ENCODE measurements at regions not wholly inside any gene's neighbourhood (a gene's known extent, or its start where the extent isn't known, plus 50 kb on each side); places are given as distances from the start of the nearest gene placed in this dataset.
"Not testable (repeated sequence)": the region's sequence is repeated elsewhere in the genome, so short reads cannot be mapped to it uniquely, and the experiment has no call there.

GRCh38 chr6:144918073-144918472 is 632.9 kb downstream of the UTRN start:
- Histone ChIP-seq H3K4me3 (ENCODE audit: low read depth, low read length) (no peak overlapping the region), H3K36me3 (ENCODE audit: insufficient read depth) (no peaks in the 10 kb centered on the region), H3K27ac (ENCODE audit: low read depth) (no peak overlapping the region), H3K4me1 (ENCODE audit: insufficient read depth) (no peaks in the 10 kb centered on the region)
- no peak for DNase-seq (ENCODE audit: extremely low spot score)
- 90% methylated on average over 4 of the region's 4 CpGs for WGBS

- 78% methylated on average over 2 of the region's 2 CpGs for WGBS
- no peak for DNase-seq (ENCODE audit: extremely low spot score)
- Histone ChIP-seq H3K4me1 (ENCODE audit: insufficient read depth) (no peaks in the 10 kb centered on the region), H3K4me3 (ENCODE audit: low read depth, low read length) (no peak overlapping the region), H3K36me3 (ENCODE audit: insufficient read depth) (no peaks in the 10 kb centered on the region), H3K27ac (ENCODE audit: low read depth) (no peak overlapping the region)
These were observed 634.4 kb downstream of the UTRN start for GRCh38 chr6:144919560-144919959.

GRCh38 chr6:144920391-144920961 is 635.3 kb downstream of the UTRN start:
- 90% methylated on average over 4 of the region's 4 CpGs for WGBS

GRCh38 chr6:144921206-144921975 is 636.3 kb downstream of the UTRN start:
- H3K36me3 ChIP-seq (ENCODE audit: insufficient read depth), result no peaks in the 10 kb centered on the region
- no peak overlapping the region for H3K27ac ChIP-seq (ENCODE audit: low read depth)
- 81% methylated on average over 6 of the region's 6 CpGs for WGBS
- no peak overlapping the region for H3K4me3 ChIP-seq (ENCODE audit: low read depth, low read length)
- no peaks in the 10 kb centered on the region for H3K4me1 ChIP-seq (ENCODE audit: insufficient read depth)
- DNase-seq (ENCODE audit: extremely low spot score), result no peak

More at GRCh38 chr6:144920391-144920961, 635.3 kb downstream of the UTRN start:
- Histone ChIP-seq H3K27ac (ENCODE audit: low read depth) (no peak overlapping the region), H3K36me3 (ENCODE audit: insufficient read depth) (no peaks in the 10 kb centered on the region), H3K4me1 (ENCODE audit: insufficient read depth) (no peaks in the 10 kb centered on the region), H3K4me3 (ENCODE audit: low read depth, low read length) (no peak overlapping the region)
- DNase-seq (ENCODE audit: extremely low spot score), result no peak

- DNase-seq (ENCODE audit: extremely low spot score), result no peak
- Histone ChIP-seq H3K36me3 (ENCODE audit: insufficient read depth) (no peaks in the 10 kb centered on the region), H3K4me1 (ENCODE audit: insufficient read depth) (no peaks in the 10 kb centered on the region), H3K27ac (ENCODE audit: low read depth) (no peak overlapping the region), H3K4me3 (ENCODE audit: low read depth, low read length) (no peak overlapping the region)
- 39% methylated on average over 3 of the region's 3 CpGs for WGBS
These were observed 637.1 kb downstream of the UTRN start for GRCh38 chr6:144922120-144922722.

- WGBS, result 78% methylated on average over 4 of the region's 5 CpGs
- H3K4me3 ChIP-seq (ENCODE audit: low read depth, low read length); H3K27ac ChIP-seq (ENCODE audit: low read depth); H3K36me3 ChIP-seq (ENCODE audit: insufficient read depth); DNase-seq (ENCODE audit: extremely low spot score); H3K4me1 ChIP-seq (ENCODE audit: insufficient read depth): not testable (repeated sequence)
These were observed 637.8 kb downstream of the UTRN start for GRCh38 chr6:144922771-144923490.

GRCh38 chr6:144923491-144923787 is 638.3 kb downstream of the UTRN start:
- not testable (repeated sequence) for H3K36me3 ChIP-seq (ENCODE audit: insufficient read depth); H3K4me1 ChIP-seq (ENCODE audit: insufficient read depth); H3K4me3 ChIP-seq (ENCODE audit: low read depth, low read length); H3K27ac ChIP-seq (ENCODE audit: low read depth); DNase-seq (ENCODE audit: extremely low spot score)
- 93% methylated on average over 4 of the region's 5 CpGs for WGBS

GRCh38 chr6:144928847-144929246 is 643.7 kb downstream of the UTRN start:
- H3K4me3 ChIP-seq (ENCODE audit: low read depth, low read length), result no peak overlapping the region
- H3K4me1 ChIP-seq (ENCODE audit: insufficient read depth), result no peaks in the 10 kb centered on the region
- WGBS, result 89% methylated on average over 1 of the region's 1 CpG
- no peak overlapping the region for H3K27ac ChIP-seq (ENCODE audit: low read depth)
- no peak for DNase-seq (ENCODE audit: extremely low spot score)
- H3K36me3 ChIP-seq (ENCODE audit: insufficient read depth), result no peaks in the 10 kb centered on the region

GRCh38 chr6:144929262-144929661 is 644.1 kb downstream of the UTRN start:
- H3K4me1 ChIP-seq (ENCODE audit: insufficient read depth), result no peaks in the 10 kb centered on the region
- DNase-seq (ENCODE audit: extremely low spot score), result no peak
- H3K4me3 ChIP-seq (ENCODE audit: low read depth, low read length), result no peak overlapping the region
- 97% methylated on average over 1 of the region's 1 CpG for WGBS
- H3K27ac ChIP-seq (ENCODE audit: low read depth), result no peak overlapping the region
- no peaks in the 10 kb centered on the region for H3K36me3 ChIP-seq (ENCODE audit: insufficient read depth)

- H3K4me3 ChIP-seq (ENCODE audit: low read depth, low read length), result no peak overlapping the region
- no peak overlapping the region for H3K27ac ChIP-seq (ENCODE audit: low read depth)
- no peaks in the 10 kb centered on the region for H3K36me3 ChIP-seq (ENCODE audit: insufficient read depth)
- no peaks in the 10 kb centered on the region for H3K4me1 ChIP-seq (ENCODE audit: insufficient read depth)
- DNase-seq (ENCODE audit: extremely low spot score), result no peak
- WGBS, result 62% methylated on average over 6 of the region's 6 CpGs
These were observed 646.3 kb downstream of the UTRN start for GRCh38 chr6:144931172-144932035.

GRCh38 chr6:144932621-144933020 is 647.5 kb downstream of the UTRN start:
- no peaks in the 10 kb centered on the region for H3K4me1 ChIP-seq (ENCODE audit: insufficient read depth)
- 67% methylated on average over 1 of the region's 1 CpG for WGBS
- DNase-seq (ENCODE audit: extremely low spot score), result no peak
- no peak overlapping the region for H3K27ac ChIP-seq (ENCODE audit: low read depth)
- H3K36me3 ChIP-seq (ENCODE audit: insufficient read depth), result no peaks in the 10 kb centered on the region
- no peak overlapping the region for H3K4me3 ChIP-seq (ENCODE audit: low read depth, low read length)

- Histone ChIP-seq H3K27ac (ENCODE audit: low read depth) (no peak overlapping the region), H3K36me3 (ENCODE audit: insufficient read depth) (no peaks in the 10 kb centered on the region), H3K4me1 (ENCODE audit: insufficient read depth) (no peaks in the 10 kb centered on the region), H3K4me3 (ENCODE audit: low read depth, low read length) (no peak overlapping the region)
- no peak for DNase-seq (ENCODE audit: extremely low spot score)
These were observed 650.0 kb downstream of the UTRN start for GRCh38 chr6:144935181-144935580.

- Histone ChIP-seq H3K36me3 (ENCODE audit: insufficient read depth) (no peaks in the 10 kb centered on the region), H3K4me3 (ENCODE audit: low read depth, low read length) (no peak overlapping the region), H3K4me1 (ENCODE audit: insufficient read depth) (no peaks in the 10 kb centered on the region), H3K27ac (ENCODE audit: low read depth) (no peak overlapping the region)
- 89% methylated on average over 1 of the region's 1 CpG for WGBS
- DNase-seq (ENCODE audit: extremely low spot score), result no peak
These were observed 650.5 kb downstream of the UTRN start for GRCh38 chr6:144935661-144936060.
